GM23248 (cell line): ENCODE measurements at regions not wholly inside any gene's neighbourhood (a gene's known extent, or its start where the extent isn't known, plus 50 kb on each side); places are given as distances from the start of the nearest gene placed in this dataset.

Experiments used
- EZH2 ChIP-seq: fragments of 200-600 bp; sonication (generic); IDR thresholded peaks from 2 replicates; pipeline ENCODE4 v1.6.1; 2018; ENCODE audit warnings: antibody characterized with exemption, mild to moderate bottlenecking; ENCODE audit not compliant: insufficient read depth, poor library complexity, severe bottlenecking
- EZH2phosphoT487 ChIP-seq: fragments of 200-600 bp; sonication (generic); IDR thresholded peaks from 2 replicates; pipeline ENCODE4 v1.6.1; 2018; ENCODE audit warnings: antibody characterized with exemption, moderate library complexity, mild to moderate bottlenecking, low read depth; ENCODE audit not compliant: insufficient read depth

DNA sequence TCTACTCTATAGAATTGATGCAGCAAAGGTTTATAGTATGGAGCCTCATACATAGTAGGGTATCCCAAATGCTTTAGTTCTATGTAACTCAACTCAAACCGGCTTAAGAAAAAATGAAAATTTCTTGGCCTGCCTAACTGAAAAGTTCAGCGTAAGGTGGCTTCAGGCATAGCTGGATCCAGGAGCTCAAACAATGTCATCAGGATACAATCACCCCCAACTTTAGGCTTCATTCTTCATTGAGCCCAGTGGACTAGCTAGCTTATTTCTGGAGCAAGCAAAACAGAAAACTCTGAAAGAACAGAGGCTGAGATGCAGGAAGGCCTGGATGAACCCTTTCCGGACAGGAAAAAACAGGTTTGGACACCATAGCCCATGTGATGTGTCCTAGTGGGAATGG lies 147.5 kb upstream of the HS3ST4 start:
- TF ChIP-seq EZH2 (no peak), EZH2phosphoT487 (no peak)
